HUES64 (cell line): ENCODE measurements at regions not wholly inside any gene's neighbourhood (a gene's known extent, or its start where the extent isn't known, plus 50 kb on each side); places are given as distances from the start of the nearest gene placed in this dataset.
A peak's percentile ranks its signal among the peaks of the same experiment; 100 is the strongest.
"Not testable (repeated sequence)": the region's sequence is repeated elsewhere in the genome, so short reads cannot be mapped to it uniquely, and the experiment has no call there.

Experiments used
- H3K27ac ChIP-seq: 2 replicates; pipeline ENCODE4 v1.7.0; 2013; ENCODE audit warnings: low read depth, low read length, inconsistent platforms
- H3K27me3 ChIP-seq: 2 replicates; pipeline ENCODE4 v1.6.1; 2013; ENCODE audit warnings: mild to moderate bottlenecking, low read length; ENCODE audit not compliant: insufficient read depth
- H3K36me3 ChIP-seq: 2 replicates; pipeline ENCODE4 v1.6.1; 2013; ENCODE audit warnings: mild to moderate bottlenecking, low read length; ENCODE audit not compliant: insufficient read depth
- H3K4me1 ChIP-seq: 2 replicates; pipeline ENCODE4 v1.6.1; 2013; ENCODE audit warnings: mild to moderate bottlenecking, low read length, moderate library complexity; ENCODE audit not compliant: insufficient read depth
- H3K4me3 ChIP-seq: 2 replicates; pipeline ENCODE4 v1.5.1; 2013; ENCODE audit warnings: mild to moderate bottlenecking, low read length, moderate library complexity
- H3K9ac ChIP-seq: 2 replicates; pipeline ENCODE4 v1.6.1; 2013; ENCODE audit warnings: mild to moderate bottlenecking, low read depth, low read length
- H3K9me3 ChIP-seq: 2 replicates; pipeline ENCODE4 v1.6.1; 2013; ENCODE audit warnings: low read depth, low read length; ENCODE audit not compliant: insufficient read depth
- WGBS: fragments of 150-250, 120-280 bp; methylation state at CpG from one replicate; pipeline ENCODE4 v1.1.7; 2013; ENCODE audit warnings: missing lambda C conversion rate; 5-methylcytosine and 5-hydroxymethylcytosine counted together

- whole genome bisulfite sequencing: 70% methylated on average over 11 of the region's 11 CpGs
Measured at GRCh38 chr20:52010541-52010940, 181.0 kb downstream of the ZFP64 start.

GRCh38 chr20:52008874-52009273 is 182.7 kb downstream of the ZFP64 start:
- H3K9ac ChIP-seq: no peak overlapping the region
- 97% methylated on average over 6 of the region's 6 CpGs for WGBS

More at GRCh38 chr20:52010541-52010940, 181.0 kb downstream of the ZFP64 start:
- Histone ChIP-seq H3K9ac (no peak overlapping the region), H3K27me3 (no peaks in the 10 kb centered on the region), H3K4me3 (no peak overlapping the region), H3K27ac (peak overlapping the region; percentile 1; the same call in 1 of the 2 replicates), H3K9me3 (no peaks in the 10 kb centered on the region), H3K4me1 (peaks cover 4% of the 10 kb centered on the region; the same call in 1 of the 2 replicates), H3K36me3 (no peaks in the 10 kb centered on the region)

DNA sequence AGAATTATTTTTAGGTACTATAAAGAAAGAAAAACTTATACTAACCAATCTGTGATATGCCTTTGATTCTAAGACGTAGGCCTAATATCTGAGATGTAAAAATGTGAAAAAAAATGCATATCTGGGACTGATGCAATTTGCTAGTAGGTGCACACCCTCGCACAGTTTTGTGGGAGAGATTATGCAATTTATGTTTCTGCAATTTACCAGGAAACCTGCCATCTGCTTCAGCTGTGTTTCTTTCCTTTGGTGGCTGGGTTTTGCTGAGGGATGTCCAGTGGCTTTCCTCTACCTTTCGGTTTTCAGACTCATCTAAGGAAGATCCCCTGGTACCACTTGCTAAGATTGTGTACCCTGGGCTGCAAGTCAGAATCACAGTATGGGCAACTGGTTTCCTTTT is 186.9 kb downstream of the ZFP64 start:
- H3K27ac ChIP-seq: peak overlapping the region; percentile 38; the same call in 1 of the 2 replicates
- 93% methylated on average over 3 of the region's 3 CpGs for WGBS
- H3K9me3 ChIP-seq: no peaks in the 10 kb centered on the region
- no peak overlapping the region for H3K4me3 ChIP-seq
- H3K9ac ChIP-seq: no peak overlapping the region
- no peaks in the 10 kb centered on the region for H3K36me3 ChIP-seq
- peaks cover 34% of the 10 kb centered on the region for H3K4me1 ChIP-seq
- H3K27me3 ChIP-seq: no peaks in the 10 kb centered on the region

More at GRCh38 chr20:52008874-52009273, 182.7 kb downstream of the ZFP64 start:
- no peak overlapping the region for H3K4me3 ChIP-seq
- peaks cover 15% of the 10 kb centered on the region for H3K4me1 ChIP-seq
- H3K36me3 ChIP-seq: no peaks in the 10 kb centered on the region
- no peaks in the 10 kb centered on the region for H3K27me3 ChIP-seq
- H3K27ac ChIP-seq: no peak overlapping the region
- H3K9me3 ChIP-seq: no peaks in the 10 kb centered on the region

DNA sequence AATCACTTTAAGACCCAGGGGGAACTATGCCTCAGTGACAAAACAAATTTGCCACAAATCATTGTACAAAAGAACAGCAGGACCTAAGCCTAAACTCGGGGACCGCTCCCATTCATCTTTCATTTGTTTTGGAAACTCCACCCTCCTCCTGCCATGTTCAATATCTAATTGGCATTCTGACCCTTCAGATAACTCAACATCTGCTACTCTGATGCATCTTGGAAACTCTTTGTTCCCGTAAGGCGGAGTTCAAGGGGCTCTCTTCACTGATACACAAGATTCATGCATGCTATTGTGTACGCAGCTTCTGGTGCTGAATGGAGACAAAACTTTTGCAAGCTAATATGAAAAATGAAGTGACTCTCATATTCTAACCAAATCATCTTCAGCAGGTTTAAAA is 187.6 kb downstream of the ZFP64 start:
- H3K9ac ChIP-seq: no peak overlapping the region
- no peak overlapping the region for H3K4me3 ChIP-seq
- H3K27ac ChIP-seq: peak overlapping the region; percentile 51
- no peaks in the 10 kb centered on the region for H3K27me3 ChIP-seq
- WGBS: 63% methylated on average over 5 of the region's 5 CpGs
- H3K9me3 ChIP-seq: no peaks in the 10 kb centered on the region
- H3K4me1 ChIP-seq: peaks cover 34% of the 10 kb centered on the region
- H3K36me3 ChIP-seq: no peaks in the 10 kb centered on the region

- peak overlapping the region; percentile 19; the same call in 1 of the 2 replicates for H3K27ac ChIP-seq
- no peaks in the 10 kb centered on the region for H3K9me3 ChIP-seq
- H3K36me3 ChIP-seq: no peaks in the 10 kb centered on the region
- H3K27me3 ChIP-seq: no peaks in the 10 kb centered on the region
- H3K4me3 ChIP-seq: no peak overlapping the region
- H3K4me1 ChIP-seq: peaks cover 34% of the 10 kb centered on the region
- no peak overlapping the region for H3K9ac ChIP-seq
- WGBS: 76% methylated on average over 4 of the region's 5 CpGs
Measured at GRCh38 chr20:52003415-52003814, 188.2 kb downstream of the ZFP64 start.

DNA sequence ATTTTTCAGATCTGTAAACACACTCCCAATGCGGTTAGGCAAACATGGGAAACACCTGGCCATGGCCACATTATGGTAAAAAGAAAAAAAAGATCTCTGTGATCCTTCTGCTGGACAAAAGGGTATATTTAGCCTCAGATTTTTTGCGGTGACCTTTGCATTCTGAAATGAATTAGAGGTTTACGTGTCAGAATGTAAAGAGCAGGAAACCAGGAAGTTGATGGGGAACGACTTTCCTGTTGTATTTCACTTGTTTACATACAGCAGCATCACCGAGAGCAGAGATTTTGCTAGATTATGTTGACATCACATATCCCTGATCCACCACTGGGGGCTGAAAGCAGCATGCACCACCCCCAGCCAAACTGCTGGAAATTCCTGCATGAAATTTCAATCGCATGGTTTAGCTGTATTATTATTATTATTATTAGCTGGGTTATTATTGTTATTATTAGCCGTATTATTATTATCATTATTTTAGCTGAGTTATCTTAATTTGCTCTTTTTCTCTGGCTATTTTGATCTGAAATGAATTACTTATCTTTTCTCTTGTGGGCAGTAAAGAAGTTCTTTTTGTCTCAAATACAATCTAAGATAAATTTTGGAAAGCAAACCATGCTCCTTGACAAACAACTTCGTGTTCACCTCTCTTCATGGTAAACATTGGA is 189.4 kb downstream of the ZFP64 start:
- peaks cover 34% of the 10 kb centered on the region for H3K4me1 ChIP-seq
- H3K4me3 ChIP-seq: no peak overlapping the region
- no peaks in the 10 kb centered on the region for H3K9me3 ChIP-seq
- H3K9ac ChIP-seq: no peak overlapping the region
- H3K27me3 ChIP-seq: no peaks in the 10 kb centered on the region
- no peaks in the 10 kb centered on the region for H3K36me3 ChIP-seq
- peak overlapping the region; percentile 24; the same call in 1 of the 2 replicates for H3K27ac ChIP-seq
- WGBS: 67% methylated on average over 6 of the region's 8 CpGs

DNA sequence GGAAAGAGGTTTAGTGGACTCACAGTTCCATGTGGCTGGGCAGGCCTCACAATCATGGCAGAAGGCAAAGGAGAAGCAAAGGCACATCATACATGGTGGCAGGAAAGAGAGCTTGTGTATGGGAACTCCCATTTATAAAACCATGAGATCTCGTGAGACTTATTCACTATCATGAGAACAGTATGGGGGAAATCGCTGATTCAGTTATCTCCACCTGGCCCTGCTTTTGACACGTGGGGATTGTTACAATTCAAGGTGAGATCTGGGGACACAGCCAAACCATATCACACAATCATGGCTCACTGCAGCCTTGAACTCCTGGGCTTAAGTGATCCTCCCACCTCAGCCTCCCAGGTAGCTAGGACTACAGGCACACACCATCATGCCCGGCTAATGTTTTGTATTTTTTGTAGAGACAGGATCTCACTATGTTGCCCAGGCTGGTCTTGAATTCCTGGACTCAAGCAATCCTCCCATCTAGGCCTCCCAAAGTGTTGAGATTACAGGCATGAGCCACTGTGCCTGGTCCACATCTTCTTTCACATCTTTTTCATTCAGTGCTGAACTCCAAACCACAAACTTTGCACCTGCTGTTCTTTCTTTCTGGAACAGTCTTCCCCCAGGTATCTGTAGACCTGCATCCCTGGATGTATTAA is 194.2 kb downstream of the ZFP64 start:
- 85% methylated on average over 4 of the region's 4 CpGs for WGBS
- not testable (repeated sequence) for H3K27ac ChIP-seq

GRCh38 chr20:51995551-51995951 is 193.2 kb upstream of the SALL4 start:
- Histone ChIP-seq H3K9me3 (no peaks in the 10 kb centered on the region), H3K27me3 (no peaks in the 10 kb centered on the region), H3K27ac (no peak overlapping the region), H3K9ac (no peak overlapping the region), H3K4me3 (no peak overlapping the region), H3K36me3 (no peaks in the 10 kb centered on the region), H3K4me1 (peaks cover 3% of the 10 kb centered on the region; the same call in 1 of the 2 replicates)
- WGBS: 89% methylated on average over 3 of the region's 3 CpGs

More for the DNA sequence above, 194.2 kb downstream of the ZFP64 start:
- H3K4me1 ChIP-seq: peaks cover 12% of the 10 kb centered on the region
- not testable (repeated sequence) for H3K27me3 ChIP-seq, H3K4me3 ChIP-seq, H3K9ac ChIP-seq, H3K36me3 ChIP-seq, H3K9me3 ChIP-seq

DNA sequence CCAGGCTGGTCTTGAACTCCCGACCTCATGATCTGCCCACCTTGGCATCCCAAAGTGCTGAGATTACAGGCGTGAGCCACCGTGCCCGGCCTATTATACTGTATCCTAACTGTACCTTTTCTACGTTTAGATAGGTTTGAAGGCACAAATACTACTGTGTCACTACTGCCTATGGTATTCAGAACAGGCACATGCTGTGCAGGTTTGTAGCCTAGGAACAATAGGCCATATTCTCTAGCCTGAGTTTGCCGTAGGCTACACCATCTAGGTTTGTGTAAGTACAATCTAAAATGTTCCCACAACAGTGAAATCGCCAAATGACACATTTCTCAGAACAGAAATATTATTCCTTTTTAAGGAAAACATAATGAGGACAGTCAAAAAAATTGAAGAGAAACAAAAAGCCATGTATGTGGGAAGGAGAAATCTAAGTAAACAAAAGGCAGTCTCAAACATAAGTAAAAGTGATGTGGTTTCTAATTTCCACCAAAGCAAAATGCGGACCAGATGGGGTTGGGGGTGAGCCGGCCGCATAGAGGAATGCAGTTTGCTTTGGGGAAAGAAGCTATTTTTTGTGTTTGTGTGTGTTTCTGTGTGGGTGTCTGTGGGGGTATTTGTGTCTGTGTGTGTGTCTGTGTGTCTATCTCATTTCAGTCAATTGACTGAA is 192.6 kb upstream of the SALL4 start:
- WGBS: 87% methylated on average over 10 of the region's 10 CpGs
- Histone ChIP-seq H3K9me3 (no peaks in the 10 kb centered on the region), H3K27me3 (no peaks in the 10 kb centered on the region), H3K4me1 (peaks cover 3% of the 10 kb centered on the region; the same call in 1 of the 2 replicates), H3K36me3 (no peaks in the 10 kb centered on the region), H3K9ac (no peak overlapping the region), H3K4me3 (no peak overlapping the region), H3K27ac (no peak overlapping the region)

DNA sequence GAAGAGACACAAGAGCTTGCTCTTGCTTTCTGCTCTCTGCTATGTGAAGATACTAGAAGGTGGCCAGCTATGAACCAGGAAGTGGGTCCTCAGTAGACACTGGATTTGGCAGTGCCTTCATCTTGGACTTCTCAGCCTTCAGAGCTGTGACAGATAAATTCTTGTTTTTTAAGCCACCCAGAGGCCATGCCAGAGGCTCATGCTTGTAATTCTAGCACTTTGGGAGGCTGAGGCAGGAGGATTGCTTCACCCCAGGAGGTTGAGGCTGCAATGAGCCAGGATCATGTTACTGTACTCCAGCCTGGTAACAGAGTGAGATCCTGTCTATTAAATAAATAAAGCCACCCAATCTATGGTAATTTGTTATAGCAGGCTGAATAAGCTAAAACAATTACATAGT is 185.5 kb upstream of the SALL4 start:
- H3K4me1 ChIP-seq: peaks cover 6% of the 10 kb centered on the region
- no peaks in the 10 kb centered on the region for H3K9me3 ChIP-seq
- H3K27ac ChIP-seq: no peak overlapping the region
- no peaks in the 10 kb centered on the region for H3K27me3 ChIP-seq
- H3K9ac ChIP-seq: no peak overlapping the region
- H3K36me3 ChIP-seq: no peaks in the 10 kb centered on the region
- H3K4me3 ChIP-seq: no peak overlapping the region

- Histone ChIP-seq H3K4me1 (peaks cover 6% of the 10 kb centered on the region), H3K27ac (peak overlapping the region; percentile 42; the same call in 1 of the 2 replicates), H3K27me3 (no peaks in the 10 kb centered on the region), H3K9me3 (no peaks in the 10 kb centered on the region), H3K4me3 (no peak overlapping the region), H3K9ac (0 out of 2 replicates have a peak overlapping the region, but pooled peaks have one; percentile 1), H3K36me3 (no peaks in the 10 kb centered on the region)
Measured at GRCh38 chr20:51985013-51985415, 182.7 kb upstream of the SALL4 start.
